A549 (cell line): ENCODE measurements at regions not wholly inside any gene's neighbourhood (a gene's known extent, or its start where the extent isn't known, plus 50 kb on each side); places are given as distances from the start of the nearest gene placed in this dataset.

Source experiments
- POLR2A ChIP-seq: IDR thresholded peaks from 2 replicates; pipeline ENCODE4 v1.6.1; 2012; ENCODE audit warnings: mild to moderate bottlenecking, low read length
- RAD21 ChIP-seq, 2 experiments: fragments of >200 bp in 1 of 2; sonication (Bioruptor Twin) in 1 of 2; formaldehyde crosslinking in 1 of 2; IDR thresholded peaks in 1 of 2; conservative IDR thresholded peaks in 1 of 2; 2 replicates in 1 of 2; 3 replicates in 1 of 2; pipeline ENCODE4 v1.6.1; 2012 to 2018; ENCODE audit warnings: inconsistent platforms in 1 of 2
- SREBF2 ChIP-seq: fragments of 450-650 bp; IDR thresholded peaks from 2 replicates; pipeline ENCODE4 v1.6.1; 2014; ENCODE audit warnings: mild to moderate bottlenecking, moderate library complexity
- TF ChIP-seq, protein P1 (sequence below): fragments of >200 bp; sonication (Bioruptor Twin); formaldehyde crosslinking; IDR thresholded peaks from 3 replicates; pipeline ENCODE4 v1.5.1; 2016
- TF ChIP-seq, protein P2 (sequence below): fragments of 200-600 bp; sonication (generic); IDR thresholded peaks from 2 replicates; pipeline ENCODE4 v1.6.1; 2016; ENCODE audit warnings: antibody characterized with exemption, mild to moderate bottlenecking, moderate library complexity
- TF ChIP-seq, protein P3 (sequence below): fragments of 450-650 bp; IDR thresholded peaks from 2 replicates; pipeline ENCODE4 v1.6.1; 2014; ENCODE audit warnings: antibody characterized with exemption

DNA sequence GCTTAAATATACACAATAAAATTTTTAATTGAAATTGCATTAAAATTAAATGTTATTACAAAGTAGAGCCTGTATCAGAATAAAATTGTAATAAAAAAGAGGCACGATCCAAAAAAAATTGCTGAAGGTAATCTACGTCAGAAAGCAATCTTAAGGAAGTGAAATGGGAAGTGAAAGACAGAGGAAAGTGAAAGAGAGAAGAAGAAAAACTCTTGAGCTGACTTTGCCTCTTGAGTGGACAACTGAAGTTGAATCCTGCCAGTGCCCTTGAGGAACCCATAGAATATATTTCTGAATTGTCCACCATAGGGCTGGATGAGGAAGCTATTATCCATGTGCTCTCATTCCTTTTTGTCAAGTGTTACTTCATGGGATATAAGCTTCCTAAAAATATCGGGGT, 285.1 kb upstream of the STAC start:
- TF ChIP-seq, protein P1, sequence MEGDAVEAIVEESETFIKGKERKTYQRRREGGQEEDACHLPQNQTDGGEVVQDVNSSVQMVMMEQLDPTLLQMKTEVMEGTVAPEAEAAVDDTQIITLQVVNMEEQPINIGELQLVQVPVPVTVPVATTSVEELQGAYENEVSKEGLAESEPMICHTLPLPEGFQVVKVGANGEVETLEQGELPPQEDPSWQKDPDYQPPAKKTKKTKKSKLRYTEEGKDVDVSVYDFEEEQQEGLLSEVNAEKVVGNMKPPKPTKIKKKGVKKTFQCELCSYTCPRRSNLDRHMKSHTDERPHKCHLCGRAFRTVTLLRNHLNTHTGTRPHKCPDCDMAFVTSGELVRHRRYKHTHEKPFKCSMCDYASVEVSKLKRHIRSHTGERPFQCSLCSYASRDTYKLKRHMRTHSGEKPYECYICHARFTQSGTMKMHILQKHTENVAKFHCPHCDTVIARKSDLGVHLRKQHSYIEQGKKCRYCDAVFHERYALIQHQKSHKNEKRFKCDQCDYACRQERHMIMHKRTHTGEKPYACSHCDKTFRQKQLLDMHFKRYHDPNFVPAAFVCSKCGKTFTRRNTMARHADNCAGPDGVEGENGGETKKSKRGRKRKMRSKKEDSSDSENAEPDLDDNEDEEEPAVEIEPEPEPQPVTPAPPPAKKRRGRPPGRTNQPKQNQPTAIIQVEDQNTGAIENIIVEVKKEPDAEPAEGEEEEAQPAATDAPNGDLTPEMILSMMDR = no peak
- TF ChIP-seq RAD21 (conservative IDR thresholded peaks at IDR 0.05 in 1 of 2, IDR thresholded peaks at IDR 0.05 in 1 of 2) (no peak), POLR2A (no peak), SREBF2 (no peak)
- TF ChIP-seq, protein P2, sequence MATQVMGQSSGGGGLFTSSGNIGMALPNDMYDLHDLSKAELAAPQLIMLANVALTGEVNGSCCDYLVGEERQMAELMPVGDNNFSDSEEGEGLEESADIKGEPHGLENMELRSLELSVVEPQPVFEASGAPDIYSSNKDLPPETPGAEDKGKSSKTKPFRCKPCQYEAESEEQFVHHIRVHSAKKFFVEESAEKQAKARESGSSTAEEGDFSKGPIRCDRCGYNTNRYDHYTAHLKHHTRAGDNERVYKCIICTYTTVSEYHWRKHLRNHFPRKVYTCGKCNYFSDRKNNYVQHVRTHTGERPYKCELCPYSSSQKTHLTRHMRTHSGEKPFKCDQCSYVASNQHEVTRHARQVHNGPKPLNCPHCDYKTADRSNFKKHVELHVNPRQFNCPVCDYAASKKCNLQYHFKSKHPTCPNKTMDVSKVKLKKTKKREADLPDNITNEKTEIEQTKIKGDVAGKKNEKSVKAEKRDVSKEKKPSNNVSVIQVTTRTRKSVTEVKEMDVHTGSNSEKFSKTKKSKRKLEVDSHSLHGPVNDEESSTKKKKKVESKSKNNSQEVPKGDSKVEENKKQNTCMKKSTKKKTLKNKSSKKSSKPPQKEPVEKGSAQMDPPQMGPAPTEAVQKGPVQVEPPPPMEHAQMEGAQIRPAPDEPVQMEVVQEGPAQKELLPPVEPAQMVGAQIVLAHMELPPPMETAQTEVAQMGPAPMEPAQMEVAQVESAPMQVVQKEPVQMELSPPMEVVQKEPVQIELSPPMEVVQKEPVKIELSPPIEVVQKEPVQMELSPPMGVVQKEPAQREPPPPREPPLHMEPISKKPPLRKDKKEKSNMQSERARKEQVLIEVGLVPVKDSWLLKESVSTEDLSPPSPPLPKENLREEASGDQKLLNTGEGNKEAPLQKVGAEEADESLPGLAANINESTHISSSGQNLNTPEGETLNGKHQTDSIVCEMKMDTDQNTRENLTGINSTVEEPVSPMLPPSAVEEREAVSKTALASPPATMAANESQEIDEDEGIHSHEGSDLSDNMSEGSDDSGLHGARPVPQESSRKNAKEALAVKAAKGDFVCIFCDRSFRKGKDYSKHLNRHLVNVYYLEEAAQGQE = no peak
- TF ChIP-seq, protein P3, sequence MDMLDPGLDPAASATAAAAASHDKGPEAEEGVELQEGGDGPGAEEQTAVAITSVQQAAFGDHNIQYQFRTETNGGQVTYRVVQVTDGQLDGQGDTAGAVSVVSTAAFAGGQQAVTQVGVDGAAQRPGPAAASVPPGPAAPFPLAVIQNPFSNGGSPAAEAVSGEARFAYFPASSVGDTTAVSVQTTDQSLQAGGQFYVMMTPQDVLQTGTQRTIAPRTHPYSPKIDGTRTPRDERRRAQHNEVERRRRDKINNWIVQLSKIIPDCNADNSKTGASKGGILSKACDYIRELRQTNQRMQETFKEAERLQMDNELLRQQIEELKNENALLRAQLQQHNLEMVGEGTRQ = no peak
